ENCODE measurements at regions not wholly inside any gene's neighbourhood (a gene's known extent, or its start where the extent isn't known, plus 50 kb on each side); places are given as distances from the start of the nearest gene placed in this dataset.

DNA sequence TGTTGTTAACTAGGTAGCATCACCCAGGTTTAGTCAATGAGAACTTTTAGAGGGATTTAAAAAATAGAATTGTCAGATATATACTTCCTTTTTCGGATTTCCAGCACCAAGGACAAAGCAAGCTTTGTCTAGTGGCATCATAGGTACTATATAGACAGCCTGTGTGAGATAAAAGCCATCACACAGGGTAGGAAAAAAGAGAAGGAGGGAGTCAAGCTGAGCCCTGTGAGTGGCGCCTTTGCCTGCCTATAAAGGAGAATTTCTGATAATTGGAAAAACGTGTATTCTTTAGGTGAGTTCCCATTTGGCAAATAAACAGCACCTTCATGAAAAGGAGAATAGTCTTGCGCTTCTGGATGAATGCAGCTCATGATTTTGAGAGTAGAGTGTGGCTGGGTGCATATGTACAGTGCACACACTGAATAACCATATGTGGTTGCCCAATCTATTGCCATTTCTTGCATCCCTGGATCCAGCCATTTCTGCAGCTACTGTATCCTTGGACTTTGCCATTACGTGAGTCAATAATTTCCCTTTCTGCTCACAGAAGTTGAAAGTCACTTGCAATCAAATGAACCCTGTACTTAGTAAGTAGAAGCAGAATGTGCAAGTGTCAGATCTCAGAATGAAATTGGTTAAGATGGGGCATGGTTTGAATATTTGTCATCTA, 559.9 kb upstream of the MEX3C start (continued):
- TF ChIP-seq ZNF24 (IDR thresholded peaks at IDR 0.05) = 0 out of 2 replicates have a peak, but pooled peaks have one; percentile 12
- TF ChIP-seq CREM (IDR thresholded peaks at IDR 0.05) = 0 out of 2 replicates have a peak, but pooled peaks have one; percentile 12
- no peak for TF ChIP-seq CREM (CRISPR knock-in tag; IDR thresholded peaks at IDR 0.05)
- no peak for TF ChIP-seq ARHGAP35 (CRISPR knock-in tag; IDR thresholded peaks at IDR 0.05; ENCODE audit: borderline replicate concordance)
- TF ChIP-seq ZNF329 (CRISPR knock-in tag; IDR thresholded peaks at IDR 0.05; ENCODE audit: low read depth) = peak; percentile 95; the same call in 1 of the 2 replicates
- TF ChIP-seq, protein P1, sequence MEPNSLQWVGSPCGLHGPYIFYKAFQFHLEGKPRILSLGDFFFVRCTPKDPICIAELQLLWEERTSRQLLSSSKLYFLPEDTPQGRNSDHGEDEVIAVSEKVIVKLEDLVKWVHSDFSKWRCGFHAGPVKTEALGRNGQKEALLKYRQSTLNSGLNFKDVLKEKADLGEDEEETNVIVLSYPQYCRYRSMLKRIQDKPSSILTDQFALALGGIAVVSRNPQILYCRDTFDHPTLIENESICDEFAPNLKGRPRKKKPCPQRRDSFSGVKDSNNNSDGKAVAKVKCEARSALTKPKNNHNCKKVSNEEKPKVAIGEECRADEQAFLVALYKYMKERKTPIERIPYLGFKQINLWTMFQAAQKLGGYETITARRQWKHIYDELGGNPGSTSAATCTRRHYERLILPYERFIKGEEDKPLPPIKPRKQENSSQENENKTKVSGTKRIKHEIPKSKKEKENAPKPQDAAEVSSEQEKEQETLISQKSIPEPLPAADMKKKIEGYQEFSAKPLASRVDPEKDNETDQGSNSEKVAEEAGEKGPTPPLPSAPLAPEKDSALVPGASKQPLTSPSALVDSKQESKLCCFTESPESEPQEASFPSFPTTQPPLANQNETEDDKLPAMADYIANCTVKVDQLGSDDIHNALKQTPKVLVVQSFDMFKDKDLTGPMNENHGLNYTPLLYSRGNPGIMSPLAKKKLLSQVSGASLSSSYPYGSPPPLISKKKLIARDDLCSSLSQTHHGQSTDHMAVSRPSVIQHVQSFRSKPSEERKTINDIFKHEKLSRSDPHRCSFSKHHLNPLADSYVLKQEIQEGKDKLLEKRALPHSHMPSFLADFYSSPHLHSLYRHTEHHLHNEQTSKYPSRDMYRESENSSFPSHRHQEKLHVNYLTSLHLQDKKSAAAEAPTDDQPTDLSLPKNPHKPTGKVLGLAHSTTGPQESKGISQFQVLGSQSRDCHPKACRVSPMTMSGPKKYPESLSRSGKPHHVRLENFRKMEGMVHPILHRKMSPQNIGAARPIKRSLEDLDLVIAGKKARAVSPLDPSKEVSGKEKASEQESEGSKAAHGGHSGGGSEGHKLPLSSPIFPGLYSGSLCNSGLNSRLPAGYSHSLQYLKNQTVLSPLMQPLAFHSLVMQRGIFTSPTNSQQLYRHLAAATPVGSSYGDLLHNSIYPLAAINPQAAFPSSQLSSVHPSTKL (CRISPR knock-in tag; IDR thresholded peaks at IDR 0.05) = peak; percentile 72
- TF ChIP-seq NFRKB (IDR thresholded peaks at IDR 0.05) = no peak
- TF ChIP-seq HDAC1 (CRISPR knock-in tag; IDR thresholded peaks at IDR 0.05) = peak; percentile 72; the same call in 1 of the 2 replicates
- peak; percentile 74; the same call in 1 of the 2 replicates for TF ChIP-seq NCOR1 (IDR thresholded peaks at IDR 0.05; ENCODE audit: borderline replicate concordance, low read length)
- TF ChIP-seq SMARCC2 (IDR thresholded peaks at IDR 0.05) = no peak
- peak; percentile 90 for TF ChIP-seq CEBPG (CRISPR knock-in tag; IDR thresholded peaks at IDR 0.05)
- TF ChIP-seq, protein P2, sequence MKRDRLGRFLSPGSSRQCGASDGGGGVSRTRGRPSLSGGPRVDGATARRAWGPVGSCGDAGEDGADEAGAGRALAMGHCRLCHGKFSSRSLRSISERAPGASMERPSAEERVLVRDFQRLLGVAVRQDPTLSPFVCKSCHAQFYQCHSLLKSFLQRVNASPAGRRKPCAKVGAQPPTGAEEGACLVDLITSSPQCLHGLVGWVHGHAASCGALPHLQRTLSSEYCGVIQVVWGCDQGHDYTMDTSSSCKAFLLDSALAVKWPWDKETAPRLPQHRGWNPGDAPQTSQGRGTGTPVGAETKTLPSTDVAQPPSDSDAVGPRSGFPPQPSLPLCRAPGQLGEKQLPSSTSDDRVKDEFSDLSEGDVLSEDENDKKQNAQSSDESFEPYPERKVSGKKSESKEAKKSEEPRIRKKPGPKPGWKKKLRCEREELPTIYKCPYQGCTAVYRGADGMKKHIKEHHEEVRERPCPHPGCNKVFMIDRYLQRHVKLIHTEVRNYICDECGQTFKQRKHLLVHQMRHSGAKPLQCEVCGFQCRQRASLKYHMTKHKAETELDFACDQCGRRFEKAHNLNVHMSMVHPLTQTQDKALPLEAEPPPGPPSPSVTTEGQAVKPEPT (CRISPR knock-in tag; IDR thresholded peaks at IDR 0.05; ENCODE audit: low read depth) = no peak
- peak; percentile 41; the same call in 1 of the 2 replicates for TF ChIP-seq ZNF556 (CRISPR knock-in tag; IDR thresholded peaks at IDR 0.05; ENCODE audit: borderline replicate concordance)
- TF ChIP-seq MIXL1 (CRISPR knock-in tag; IDR thresholded peaks at IDR 0.05) = peak; percentile 90
- TF ChIP-seq ZNF614 (CRISPR knock-in tag; IDR thresholded peaks at IDR 0.05; ENCODE audit: borderline replicate concordance) = peak; percentile 31; the same call in 1 of the 2 replicates
- no peak for TF ChIP-seq CENPX (CRISPR knock-in tag; IDR thresholded peaks at IDR 0.05)
- TF ChIP-seq FOXJ3 (CRISPR knock-in tag; IDR thresholded peaks at IDR 0.05; ENCODE audit: borderline replicate concordance) = peak; percentile 41; the same call in 1 of the 2 replicates
- TF ChIP-seq SOX6 (IDR thresholded peaks at IDR 0.05) = no peak
- peak; percentile 46; the same call in 1 of the 2 replicates for TF ChIP-seq SOX6 (CRISPR knock-in tag; IDR thresholded peaks at IDR 0.05)
- TF ChIP-seq ESRRA (CRISPR knock-in tag; IDR thresholded peaks at IDR 0.05; ENCODE audit: low read depth) = 0 out of 2 replicates have a peak, but pooled peaks have one; percentile 29
- TF ChIP-seq HNF4A (CRISPR knock-in tag; IDR thresholded peaks at IDR 0.05) = peak; percentile 92
- TF ChIP-seq XRCC5 (optimal IDR thresholded peaks at IDR 0.05; ENCODE audit: low read length) = no peak
- TF ChIP-seq, protein P3, sequence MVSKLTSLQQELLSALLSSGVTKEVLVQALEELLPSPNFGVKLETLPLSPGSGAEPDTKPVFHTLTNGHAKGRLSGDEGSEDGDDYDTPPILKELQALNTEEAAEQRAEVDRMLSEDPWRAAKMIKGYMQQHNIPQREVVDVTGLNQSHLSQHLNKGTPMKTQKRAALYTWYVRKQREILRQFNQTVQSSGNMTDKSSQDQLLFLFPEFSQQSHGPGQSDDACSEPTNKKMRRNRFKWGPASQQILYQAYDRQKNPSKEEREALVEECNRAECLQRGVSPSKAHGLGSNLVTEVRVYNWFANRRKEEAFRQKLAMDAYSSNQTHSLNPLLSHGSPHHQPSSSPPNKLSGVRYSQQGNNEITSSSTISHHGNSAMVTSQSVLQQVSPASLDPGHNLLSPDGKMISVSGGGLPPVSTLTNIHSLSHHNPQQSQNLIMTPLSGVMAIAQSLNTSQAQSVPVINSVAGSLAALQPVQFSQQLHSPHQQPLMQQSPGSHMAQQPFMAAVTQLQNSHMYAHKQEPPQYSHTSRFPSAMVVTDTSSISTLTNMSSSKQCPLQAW (CRISPR knock-in tag; IDR thresholded peaks at IDR 0.05) = peak; percentile 68
- TF ChIP-seq SMC3 (IDR thresholded peaks at IDR 0.05; ENCODE audit: low read length) = 0 out of 2 replicates have a peak, but pooled peaks have one; percentile 11
- TF ChIP-seq ZNF652 (CRISPR knock-in tag; IDR thresholded peaks at IDR 0.05; ENCODE audit: borderline replicate concordance, low read depth) = 0 out of 2 replicates have a peak, but pooled peaks have one; percentile 20
- peak; percentile 34; the same call in 1 of the 2 replicates for TF ChIP-seq REPIN1 (CRISPR knock-in tag; IDR thresholded peaks at IDR 0.05; ENCODE audit: borderline replicate concordance, low read depth)

All from HepG2 (cell line).